A673 (cell line): ENCODE measurements at regions not wholly inside any gene's neighbourhood (a gene's known extent, or its start where the extent isn't known, plus 50 kb on each side); places are given as distances from the start of the nearest gene placed in this dataset.

Experiments used
- EZH2 ChIP-seq: fragments of 200-600 bp; sonication (generic); IDR thresholded peaks from 2 replicates; pipeline ENCODE4 v1.6.1; 2017; ENCODE audit warnings: borderline replicate concordance, low read depth, mild to moderate bottlenecking, mixed read lengths, antibody characterized with exemption, low read length; ENCODE audit not compliant: poor library complexity, severe bottlenecking
- TF ChIP-seq, protein P1 (sequence below): fragments of 300-800, 200-600 bp; sonication (generic); conservative IDR thresholded peaks from 2 replicates; pipeline ENCODE4 v1.5.1; 2017; ENCODE audit warnings: low read depth, mild to moderate bottlenecking, antibody characterized with exemption, low read length, moderate library complexity, mixed read lengths

DNA sequence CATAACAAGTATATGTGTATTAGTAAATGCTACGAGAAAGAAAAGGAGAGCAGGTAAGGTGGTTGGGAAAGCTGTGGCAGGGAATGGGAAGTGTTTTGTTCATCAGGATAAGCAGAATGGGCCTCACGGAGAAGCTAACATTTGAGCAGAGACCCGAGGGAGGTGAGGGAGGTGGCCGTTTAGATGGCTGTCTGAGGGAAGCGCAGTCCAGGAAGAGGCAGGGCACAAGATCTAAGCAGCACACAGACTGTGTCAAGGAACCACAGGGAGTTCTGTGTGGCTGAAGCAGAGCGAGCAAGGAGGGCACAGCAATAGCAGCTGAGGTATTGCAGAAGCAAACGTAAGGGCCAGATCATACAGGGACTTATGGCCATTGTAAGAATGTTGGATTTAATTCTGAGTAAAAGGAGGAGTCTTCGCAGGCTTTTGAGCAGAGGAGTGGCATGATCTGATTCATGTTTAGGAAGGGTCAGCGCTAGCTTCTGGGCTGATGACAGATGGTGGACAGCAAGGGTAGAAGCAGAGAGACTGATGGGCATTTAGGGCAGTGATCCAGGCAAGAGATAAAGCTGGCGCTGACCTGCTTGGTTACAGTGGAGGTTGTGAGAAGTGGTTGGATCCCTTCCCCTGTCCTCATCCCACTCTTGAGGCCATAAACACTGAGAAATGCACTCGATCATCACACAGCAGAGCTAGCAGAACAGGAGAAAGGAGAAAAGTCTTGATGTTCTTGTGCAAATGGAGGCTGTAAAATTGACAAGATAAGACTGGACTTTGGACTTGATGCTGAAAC lies 199.9 kb downstream of the LACC1 start:
- TF ChIP-seq EZH2, result no peak
- TF ChIP-seq, protein P1, sequence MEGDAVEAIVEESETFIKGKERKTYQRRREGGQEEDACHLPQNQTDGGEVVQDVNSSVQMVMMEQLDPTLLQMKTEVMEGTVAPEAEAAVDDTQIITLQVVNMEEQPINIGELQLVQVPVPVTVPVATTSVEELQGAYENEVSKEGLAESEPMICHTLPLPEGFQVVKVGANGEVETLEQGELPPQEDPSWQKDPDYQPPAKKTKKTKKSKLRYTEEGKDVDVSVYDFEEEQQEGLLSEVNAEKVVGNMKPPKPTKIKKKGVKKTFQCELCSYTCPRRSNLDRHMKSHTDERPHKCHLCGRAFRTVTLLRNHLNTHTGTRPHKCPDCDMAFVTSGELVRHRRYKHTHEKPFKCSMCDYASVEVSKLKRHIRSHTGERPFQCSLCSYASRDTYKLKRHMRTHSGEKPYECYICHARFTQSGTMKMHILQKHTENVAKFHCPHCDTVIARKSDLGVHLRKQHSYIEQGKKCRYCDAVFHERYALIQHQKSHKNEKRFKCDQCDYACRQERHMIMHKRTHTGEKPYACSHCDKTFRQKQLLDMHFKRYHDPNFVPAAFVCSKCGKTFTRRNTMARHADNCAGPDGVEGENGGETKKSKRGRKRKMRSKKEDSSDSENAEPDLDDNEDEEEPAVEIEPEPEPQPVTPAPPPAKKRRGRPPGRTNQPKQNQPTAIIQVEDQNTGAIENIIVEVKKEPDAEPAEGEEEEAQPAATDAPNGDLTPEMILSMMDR, result no peak
